Smooth muscle cell (in vitro differentiated cells): ENCODE measurements at regions not wholly inside any gene's neighbourhood (a gene's known extent, or its start where the extent isn't known, plus 50 kb on each side); places are given as distances from the start of the nearest gene placed in this dataset.

Experiments
- DNase-seq: peaks from one replicate; lab custom pipeline; 2025; ENCODE audit not compliant: unreplicated experiment; lab: John Stamatoyannopoulos, UW
- H2AFZ ChIP-seq: fragments of 200-600 bp; sonication (generic); 2 replicates; pipeline ENCODE4 v1.6.0; 2016; ENCODE audit warnings: antibody characterized with exemption, low read depth, mild to moderate bottlenecking
- H3F3A ChIP-seq: fragments of 200-600 bp; sonication (generic); 2 replicates; pipeline ENCODE4 v1.6.0; 2017; ENCODE audit warnings: antibody characterized with exemption, low read depth
- H3K27ac ChIP-seq: fragments of 200-600 bp; sonication (generic); 2 replicates; pipeline ENCODE4 v1.5.1; 2016; ENCODE audit warnings: low read depth, mild to moderate bottlenecking
- H3K27me3 ChIP-seq: fragments of 200-600 bp; sonication (generic); 2 replicates; pipeline ENCODE4 v1.6.1; 2016; ENCODE audit warnings: low read depth, mild to moderate bottlenecking
- H3K36me3 ChIP-seq: fragments of 200-600 bp; sonication (generic); 2 replicates; pipeline ENCODE4 v1.5.1; 2016; ENCODE audit warnings: low read depth
- H3K4me1 ChIP-seq: fragments of 200-600 bp; sonication (generic); 2 replicates; pipeline ENCODE4 v1.5.1; 2016; ENCODE audit warnings: low read depth
- H3K4me2 ChIP-seq: fragments of 200-600 bp; sonication (generic); 2 replicates; pipeline ENCODE4 v1.6.0; 2016; ENCODE audit warnings: mild to moderate bottlenecking
- H3K4me3 ChIP-seq: fragments of 200-600 bp; sonication (generic); 2 replicates; pipeline ENCODE4 v1.5.1; 2016; ENCODE audit warnings: mild to moderate bottlenecking
- H3K79me2 ChIP-seq: fragments of 200-600 bp; sonication (generic); 2 replicates; pipeline ENCODE4 v1.6.0; 2016; ENCODE audit warnings: low read depth, mild to moderate bottlenecking
- H3K9ac ChIP-seq: fragments of 200-600 bp; sonication (generic); 2 replicates; pipeline ENCODE4 v1.6.0; 2016; ENCODE audit warnings: low read depth
- H3K9me3 ChIP-seq: fragments of 200-600 bp; sonication (generic); replicated peaks from 2 replicates; pipeline ENCODE4 v1.5.1; 2016; ENCODE audit warnings: low read depth
- H4K20me1 ChIP-seq: fragments of 200-600 bp; sonication (generic); 2 replicates; pipeline ENCODE4 v1.6.0; 2016; ENCODE audit warnings: low read depth
- WGBS: methylation state at CpG from one replicate; pipeline ENCODE4 v1.1.7; 2016; ENCODE audit warnings: low lambda C conversion rate; 5-methylcytosine and 5-hydroxymethylcytosine counted together
- TF ChIP-seq, protein P1 (sequence below): fragments of 200-600 bp; sonication (generic); IDR thresholded peaks from 2 replicates; pipeline ENCODE4 v1.5.1; 2017; ENCODE audit warnings: borderline replicate concordance, mild to moderate bottlenecking, antibody characterized with exemption; ENCODE audit not compliant: insufficient read depth, poor library complexity, severe bottlenecking

DNA sequence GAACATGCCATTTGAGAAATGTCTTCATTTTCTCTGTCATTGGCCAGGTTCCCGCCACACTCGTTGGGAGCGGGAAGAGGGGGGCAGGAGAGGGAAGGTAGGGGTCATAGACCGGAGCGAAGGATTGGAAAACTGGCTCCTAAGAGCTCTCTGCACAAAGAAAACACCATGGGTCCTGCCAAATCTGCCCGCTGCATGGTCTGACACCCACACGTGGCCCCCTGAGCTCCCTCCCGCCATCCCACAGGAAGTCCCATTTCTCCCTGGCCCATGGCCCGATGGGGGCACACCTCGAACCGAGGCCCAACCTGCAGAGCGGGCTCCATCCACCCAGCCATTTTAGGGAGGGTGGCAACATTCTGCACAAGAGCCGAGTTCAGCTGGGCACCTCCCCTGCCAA, 159.6 kb downstream of the SALL1 start:
- H2AFZ ChIP-seq: no peak overlapping the region
- DNase-seq: no peak
- no peaks in the 10 kb centered on the region for H3F3A ChIP-seq
- H3K79me2 ChIP-seq: no peaks in the 10 kb centered on the region
- no peak overlapping the region for H3K4me2 ChIP-seq
- H3K9me3 ChIP-seq: no peaks in the 10 kb centered on the region
- TF ChIP-seq, protein P1, sequence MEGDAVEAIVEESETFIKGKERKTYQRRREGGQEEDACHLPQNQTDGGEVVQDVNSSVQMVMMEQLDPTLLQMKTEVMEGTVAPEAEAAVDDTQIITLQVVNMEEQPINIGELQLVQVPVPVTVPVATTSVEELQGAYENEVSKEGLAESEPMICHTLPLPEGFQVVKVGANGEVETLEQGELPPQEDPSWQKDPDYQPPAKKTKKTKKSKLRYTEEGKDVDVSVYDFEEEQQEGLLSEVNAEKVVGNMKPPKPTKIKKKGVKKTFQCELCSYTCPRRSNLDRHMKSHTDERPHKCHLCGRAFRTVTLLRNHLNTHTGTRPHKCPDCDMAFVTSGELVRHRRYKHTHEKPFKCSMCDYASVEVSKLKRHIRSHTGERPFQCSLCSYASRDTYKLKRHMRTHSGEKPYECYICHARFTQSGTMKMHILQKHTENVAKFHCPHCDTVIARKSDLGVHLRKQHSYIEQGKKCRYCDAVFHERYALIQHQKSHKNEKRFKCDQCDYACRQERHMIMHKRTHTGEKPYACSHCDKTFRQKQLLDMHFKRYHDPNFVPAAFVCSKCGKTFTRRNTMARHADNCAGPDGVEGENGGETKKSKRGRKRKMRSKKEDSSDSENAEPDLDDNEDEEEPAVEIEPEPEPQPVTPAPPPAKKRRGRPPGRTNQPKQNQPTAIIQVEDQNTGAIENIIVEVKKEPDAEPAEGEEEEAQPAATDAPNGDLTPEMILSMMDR: no peak
- no peaks in the 10 kb centered on the region for H3K36me3 ChIP-seq
- H3K4me1 ChIP-seq: no peaks in the 10 kb centered on the region
- no peaks in the 10 kb centered on the region for H4K20me1 ChIP-seq
- H3K27ac ChIP-seq: no peak overlapping the region
- H3K27me3 ChIP-seq: no peaks in the 10 kb centered on the region
- H3K9ac ChIP-seq: no peak overlapping the region
- WGBS: 91% methylated on average over 13 of the region's 13 CpGs
- no peak overlapping the region for H3K4me3 ChIP-seq

DNA sequence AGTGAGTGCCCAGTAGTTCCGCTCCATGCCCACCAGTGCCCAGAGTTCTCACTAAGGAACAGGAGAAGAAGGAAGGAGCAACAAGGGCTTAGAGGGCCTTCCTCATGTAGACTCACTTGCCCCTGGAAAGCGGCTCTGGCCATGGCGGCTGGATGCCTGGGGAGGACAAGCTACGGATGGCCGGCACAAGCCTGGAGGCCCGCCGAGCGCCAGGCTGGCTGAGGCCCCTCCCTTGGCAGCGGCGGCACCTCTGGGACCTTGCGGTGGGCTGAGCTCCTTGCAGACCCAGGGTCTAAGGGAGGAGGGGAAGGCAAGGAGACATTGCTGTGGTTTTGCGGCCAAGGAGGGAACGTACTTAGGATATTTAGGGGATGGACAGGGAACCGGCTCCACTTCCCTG, 160.1 kb downstream of the SALL1 start:
- Histone ChIP-seq H3K36me3 (no peaks in the 10 kb centered on the region), H3K4me3 (no peak overlapping the region), H4K20me1 (no peaks in the 10 kb centered on the region), H3K4me1 (no peaks in the 10 kb centered on the region), H3K9me3 (no peaks in the 10 kb centered on the region), H3K9ac (no peak overlapping the region), H3K4me2 (no peak overlapping the region), H3K27ac (no peak overlapping the region), H3K79me2 (no peaks in the 10 kb centered on the region), H2AFZ (no peak overlapping the region), H3K27me3 (no peaks in the 10 kb centered on the region), H3F3A (no peaks in the 10 kb centered on the region)
- TF ChIP-seq, protein P1: no peak
- DNase-seq: no peak
- 97% methylated on average over 14 of the region's 14 CpGs for WGBS

DNA sequence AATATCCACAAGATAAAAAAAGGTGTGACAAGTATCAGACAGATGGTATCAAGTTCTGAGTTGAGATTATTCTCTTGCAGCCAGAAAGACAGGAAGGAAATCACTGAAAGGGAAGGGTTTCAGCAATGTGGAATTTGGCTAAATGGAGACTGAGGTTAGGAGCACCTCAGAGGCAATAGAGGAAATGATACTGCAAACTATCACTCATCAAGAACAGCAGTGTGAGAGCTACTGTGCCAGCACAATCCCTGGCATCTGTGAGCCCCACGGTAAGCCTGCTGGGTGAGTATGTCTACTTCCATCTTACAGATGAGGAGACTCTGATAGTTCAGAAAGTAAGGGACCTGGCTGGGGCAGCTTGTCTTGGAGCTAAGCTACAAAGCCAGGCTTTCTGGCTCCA, 162.0 kb downstream of the SALL1 start:
- H3K36me3 ChIP-seq: no peaks in the 10 kb centered on the region
- H3K4me2 ChIP-seq: no peak overlapping the region
- 96% methylated on average over 1 of the region's 1 CpG for WGBS
- H2AFZ ChIP-seq: no peak overlapping the region
- TF ChIP-seq, protein P1: no peak
- no peak overlapping the region for H3K27ac ChIP-seq
- no peaks in the 10 kb centered on the region for H3K27me3 ChIP-seq
- H3K9ac ChIP-seq: no peak overlapping the region
- H3K79me2 ChIP-seq: no peaks in the 10 kb centered on the region
- H4K20me1 ChIP-seq: no peaks in the 10 kb centered on the region
- no peak for DNase-seq
- H3K4me1 ChIP-seq: no peaks in the 10 kb centered on the region
- no peaks in the 10 kb centered on the region for H3K9me3 ChIP-seq
- H3F3A ChIP-seq: no peaks in the 10 kb centered on the region
- H3K4me3 ChIP-seq: no peak overlapping the region

DNA sequence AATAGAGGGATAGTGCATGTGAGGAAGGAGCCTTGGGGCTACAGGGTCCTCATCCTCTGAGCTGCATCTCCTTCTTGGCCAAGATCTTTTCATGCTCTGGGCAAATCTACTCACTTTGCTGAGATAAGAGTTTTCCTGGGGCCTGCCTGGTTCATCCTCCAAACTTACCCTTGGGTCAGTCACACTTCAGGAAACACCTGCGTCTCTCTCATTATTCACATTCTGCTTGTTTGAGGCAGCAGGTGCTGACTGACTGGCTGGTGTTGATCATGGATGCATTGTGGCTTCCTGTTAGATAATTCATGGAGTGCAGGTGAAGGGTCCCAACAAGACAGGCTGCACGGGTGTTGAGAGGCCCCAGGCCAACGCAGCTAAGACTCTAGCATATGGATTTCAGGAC, 162.6 kb downstream of the SALL1 start:
- Histone ChIP-seq H3K9ac (no peak overlapping the region), H3K4me3 (no peak overlapping the region), H3F3A (no peaks in the 10 kb centered on the region), H3K79me2 (no peaks in the 10 kb centered on the region), H3K4me1 (no peaks in the 10 kb centered on the region), H3K27ac (no peak overlapping the region), H3K27me3 (no peaks in the 10 kb centered on the region), H4K20me1 (no peaks in the 10 kb centered on the region), H3K36me3 (no peaks in the 10 kb centered on the region), H3K9me3 (no peaks in the 10 kb centered on the region), H2AFZ (no peak overlapping the region), H3K4me2 (no peak overlapping the region)
- DNase-seq: no peak
- TF ChIP-seq, protein P1: no peak
- WGBS: 59% methylated on average over 3 of the region's 3 CpGs
